Loucy (cell line): ENCODE measurements at regions not wholly inside any gene's neighbourhood (a gene's known extent, or its start where the extent isn't known, plus 50 kb on each side); places are given as distances from the start of the nearest gene placed in this dataset.

Experiments
- EZH2phosphoT487 ChIP-seq: fragments of 200-600 bp; IDR thresholded peaks from 2 replicates; pipeline ENCODE4 v1.6.1; 2018; ENCODE audit warnings: antibody characterized with exemption, mild to moderate bottlenecking, moderate library complexity, borderline replicate concordance
- TF ChIP-seq, protein P1 (sequence below): fragments of 200-600 bp; sonication (generic); conservative IDR thresholded peaks from 2 replicates; pipeline ENCODE4 v1.5.1; 2014; ENCODE audit warnings: mild to moderate bottlenecking, antibody characterized with exemption, low read length

DNA sequence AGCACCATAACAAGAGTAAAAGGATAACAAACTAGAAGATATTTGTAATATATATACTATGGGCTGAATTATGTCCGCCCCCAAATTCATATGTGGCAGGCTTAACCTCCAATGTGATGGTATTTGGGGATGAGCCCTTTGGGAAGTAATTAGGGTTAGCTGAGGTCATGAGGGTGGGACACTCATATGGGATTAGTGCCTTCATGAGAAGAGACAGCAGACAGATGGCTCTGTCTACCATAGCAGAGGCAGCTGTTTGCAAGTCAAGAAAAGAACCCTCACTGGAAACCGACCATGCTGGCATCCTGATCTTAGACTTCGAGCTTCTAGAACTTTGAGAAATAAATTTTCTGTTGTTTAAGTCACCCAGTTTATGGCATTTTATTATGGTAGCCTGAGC, 303.6 kb downstream of the LMO4 start:
- TF ChIP-seq, protein P1, sequence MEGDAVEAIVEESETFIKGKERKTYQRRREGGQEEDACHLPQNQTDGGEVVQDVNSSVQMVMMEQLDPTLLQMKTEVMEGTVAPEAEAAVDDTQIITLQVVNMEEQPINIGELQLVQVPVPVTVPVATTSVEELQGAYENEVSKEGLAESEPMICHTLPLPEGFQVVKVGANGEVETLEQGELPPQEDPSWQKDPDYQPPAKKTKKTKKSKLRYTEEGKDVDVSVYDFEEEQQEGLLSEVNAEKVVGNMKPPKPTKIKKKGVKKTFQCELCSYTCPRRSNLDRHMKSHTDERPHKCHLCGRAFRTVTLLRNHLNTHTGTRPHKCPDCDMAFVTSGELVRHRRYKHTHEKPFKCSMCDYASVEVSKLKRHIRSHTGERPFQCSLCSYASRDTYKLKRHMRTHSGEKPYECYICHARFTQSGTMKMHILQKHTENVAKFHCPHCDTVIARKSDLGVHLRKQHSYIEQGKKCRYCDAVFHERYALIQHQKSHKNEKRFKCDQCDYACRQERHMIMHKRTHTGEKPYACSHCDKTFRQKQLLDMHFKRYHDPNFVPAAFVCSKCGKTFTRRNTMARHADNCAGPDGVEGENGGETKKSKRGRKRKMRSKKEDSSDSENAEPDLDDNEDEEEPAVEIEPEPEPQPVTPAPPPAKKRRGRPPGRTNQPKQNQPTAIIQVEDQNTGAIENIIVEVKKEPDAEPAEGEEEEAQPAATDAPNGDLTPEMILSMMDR: no peak
- no peak for TF ChIP-seq EZH2phosphoT487
